Naive B cell (primary cell): ENCODE measurements at regions not wholly inside any gene's neighbourhood (a gene's known extent, or its start where the extent isn't known, plus 50 kb on each side); places are given as distances from the start of the nearest gene placed in this dataset.

Source experiments
- ATAC-seq, 2 donors: fragments of 150-1000 bp; cut with Tn5 transposase; 2 replicates each; pipeline ENCODE4 v1.10.0; 2021; ENCODE audit warnings: low read depth in 2 of 2, mild to moderate bottlenecking in 2 of 2, moderate library complexity in 2 of 2
- DNase-seq: peaks from one replicate; pipeline ENCODE4 v3.0.0; 2022
- H3K27ac Mint-ChIP-seq, 6 donors: one replicate each; pipeline ENCODE4 v1.8.0; 2020 to 2022; ENCODE audit warnings: mild to moderate bottlenecking in 6 of 6, mixed read lengths in 6 of 6, moderate library complexity in 5 of 6, inconsistent platforms in 2 of 6
- H3K27me3 Mint-ChIP-seq, 3 donors: one replicate each; pipeline ENCODE4 v1.8.0; 2021 to 2022; ENCODE audit warnings: mixed read lengths in 3 of 3, mild to moderate bottlenecking in 1 of 3
- H3K36me3 Mint-ChIP-seq, 2 donors: one replicate each; pipeline ENCODE4 v1.8.0; 2020 to 2022; ENCODE audit warnings: mixed read lengths in 2 of 2, inconsistent platforms in 1 of 2, mild to moderate bottlenecking in 1 of 2
- H3K4me1 Mint-ChIP-seq, 3 donors: one replicate each; pipeline ENCODE4 v1.8.0; 2020 to 2022; ENCODE audit warnings: mixed read lengths in 3 of 3, inconsistent platforms in 1 of 3, mild to moderate bottlenecking in 1 of 3, moderate library complexity in 1 of 3
- H3K4me3 Mint-ChIP-seq, 8 donors: one replicate each; pipeline ENCODE4 v1.8.0; 2020 to 2022; ENCODE audit warnings: mild to moderate bottlenecking in 8 of 8, mixed read lengths in 8 of 8, moderate library complexity in 8 of 8, inconsistent platforms in 2 of 8
- H3K9me3 Mint-ChIP-seq, 7 donors: one replicate each; pipeline ENCODE4 v1.8.0; 2020 to 2022; ENCODE audit warnings: mixed read lengths in 7 of 7, mild to moderate bottlenecking in 5 of 7, inconsistent platforms in 2 of 7, moderate library complexity in 1 of 7

- Mint-ChIP-seq H3K4me1 (peaks cover 8 to 30% (median 25%) of the 10 kb centered on the region in 3 donors), H3K27ac (peak overlapping the region in 2 of 6 donors; percentile 80 to 95), H3K9me3 (no peaks in the 10 kb centered on the region), H3K27me3 (peaks cover 4 to 11% (median 9%) of the 10 kb centered on the region in 3 donors), H3K4me3 (no peak overlapping the region), H3K36me3 (no peaks in the 10 kb centered on the region)
- DNase-seq (no peak), ATAC-seq (no peak)
Observed at GRCh38 chr10:6918305-6918704, 338.2 kb upstream of the PRKCQ start.

GRCh38 chr10:6917125-6917524, 337.0 kb upstream of the PRKCQ start:
- Mint-ChIP-seq H3K4me3 (no peak overlapping the region), H3K9me3 (no peaks in the 10 kb centered on the region), H3K4me1 (peaks cover 8 to 30% (median 25%) of the 10 kb centered on the region in 3 donors), H3K36me3 (no peaks in the 10 kb centered on the region), H3K27ac (no peak overlapping the region), H3K27me3 (peaks cover 4 to 11% (median 9%) of the 10 kb centered on the region in 3 donors)
- DNase-seq (no peak), ATAC-seq (no peak)

GRCh38 chr10:6916601-6917000, 336.5 kb upstream of the PRKCQ start:
- ATAC-seq (peak; percentile 73 to 85), DNase-seq (peak; percentile 46)
- Mint-ChIP-seq H3K4me1 (peaks cover 9 to 30% (median 25%) of the 10 kb centered on the region in 3 donors), H3K9me3 (no peaks in the 10 kb centered on the region), H3K36me3 (no peaks in the 10 kb centered on the region), H3K4me3 (no peak overlapping the region), H3K27ac (peak overlapping the region in 1 of 6 donors; percentile 51), H3K27me3 (peaks cover 4 to 12% (median 11%) of the 10 kb centered on the region in 3 donors)

GRCh38 chr10:6915307-6915706, 335.2 kb upstream of the PRKCQ start:
- Mint-ChIP-seq H3K9me3 (no peaks in the 10 kb centered on the region), H3K27me3 (peaks cover 4 to 14% (median 11%) of the 10 kb centered on the region in 3 donors), H3K27ac (no peak overlapping the region), H3K36me3 (no peaks in the 10 kb centered on the region), H3K4me1 (peaks cover 8 to 26% (median 22%) of the 10 kb centered on the region in 3 donors), H3K4me3 (no peak overlapping the region)
- no peak for ATAC-seq
- DNase-seq: no peak

- Mint-ChIP-seq H3K9me3 (peaks cover 0 to 5% (median 3%) of the 10 kb centered on the region in 7 donors), H3K27me3 (peaks cover 0 to 6% (median 2%) of the 10 kb centered on the region in 3 donors), H3K4me1 (peaks cover 2 to 12% (median 11%) of the 10 kb centered on the region in 3 donors), H3K36me3 (no peaks in the 10 kb centered on the region), H3K4me3 (no peak overlapping the region), H3K27ac (no peak overlapping the region)
- no peak for DNase-seq
- ATAC-seq: no peak
Observed at GRCh38 chr10:6912929-6913328, 332.9 kb upstream of the PRKCQ start.

GRCh38 chr10:6912424-6912823, 332.3 kb upstream of the PRKCQ start:
- Mint-ChIP-seq H3K36me3 (no peaks in the 10 kb centered on the region), H3K4me3 (no peak overlapping the region), H3K27ac (no peak overlapping the region), H3K27me3 (peaks cover 0 to 5% (median 0%) of the 10 kb centered on the region in 3 donors), H3K9me3 (peaks cover 0 to 5% (median 4%) of the 10 kb centered on the region in 7 donors), H3K4me1 (peaks cover 2 to 8% (median 7%) of the 10 kb centered on the region in 3 donors)
- DNase-seq (no peak), ATAC-seq (no peak)

- Mint-ChIP-seq H3K36me3 (no peaks in the 10 kb centered on the region), H3K4me3 (no peak overlapping the region), H3K27me3 (peaks cover 0 to 5% (median 0%) of the 10 kb centered on the region in 3 donors), H3K9me3 (peaks cover 0 to 6% (median 4%) of the 10 kb centered on the region in 7 donors), H3K4me1 (peaks cover 2 to 7% (median 7%) of the 10 kb centered on the region in 3 donors), H3K27ac (no peak overlapping the region)
- DNase-seq: no peak
- ATAC-seq: no peak
Observed at GRCh38 chr10:6912021-6912420, 331.9 kb upstream of the PRKCQ start.

- no peak for ATAC-seq
- peaks cover 0 to 13% (median 6%) of the 10 kb centered on the region in 7 donors for H3K9me3 Mint-ChIP-seq
- no peak overlapping the region for H3K27ac Mint-ChIP-seq
- H3K36me3 Mint-ChIP-seq: peaks cover 0 to 6% of the 10 kb centered on the region in 2 donors
- H3K27me3 Mint-ChIP-seq: peaks cover 0 to 11% (median 0%) of the 10 kb centered on the region in 3 donors
- DNase-seq: no peak
- peaks cover 0 to 2% (median 0%) of the 10 kb centered on the region in 3 donors for H3K4me1 Mint-ChIP-seq
- H3K4me3 Mint-ChIP-seq: no peak overlapping the region
Observed at GRCh38 chr10:6909905-6910560, 330.0 kb upstream of the PRKCQ start.

- peaks cover 0 to 11% (median 0%) of the 10 kb centered on the region in 3 donors for H3K27me3 Mint-ChIP-seq
- peaks cover 0 to 2% (median 0%) of the 10 kb centered on the region in 3 donors for H3K4me1 Mint-ChIP-seq
- no peak overlapping the region for H3K27ac Mint-ChIP-seq
- DNase-seq: no peak
- no peak for ATAC-seq
- peaks cover 0 to 6% of the 10 kb centered on the region in 2 donors for H3K36me3 Mint-ChIP-seq
- no peak overlapping the region for H3K4me3 Mint-ChIP-seq
- H3K9me3 Mint-ChIP-seq: peaks cover 2 to 21% (median 8%) of the 10 kb centered on the region in 7 donors
Observed at GRCh38 chr10:6907877-6908530, 327.9 kb upstream of the PRKCQ start.

- H3K27me3 Mint-ChIP-seq: peaks cover 0 to 14% (median 0%) of the 10 kb centered on the region in 3 donors
- no peaks in the 10 kb centered on the region for H3K9me3 Mint-ChIP-seq
- no peak overlapping the region for H3K4me3 Mint-ChIP-seq
- H3K27ac Mint-ChIP-seq: no peak overlapping the region
- no peaks in the 10 kb centered on the region for H3K36me3 Mint-ChIP-seq
- DNase-seq (no peak), ATAC-seq (no peak)
- H3K4me1 Mint-ChIP-seq: no peaks in the 10 kb centered on the region
Observed at GRCh38 chr10:6894405-6894804, 314.3 kb upstream of the PRKCQ start.

- H3K9me3 Mint-ChIP-seq: no peaks in the 10 kb centered on the region
- no peaks in the 10 kb centered on the region for H3K4me1 Mint-ChIP-seq
- H3K36me3 Mint-ChIP-seq: no peaks in the 10 kb centered on the region
- H3K4me3 Mint-ChIP-seq: peak overlapping the region in 1 of 8 donors; percentile 34
- DNase-seq: no peak
- no peak overlapping the region for H3K27ac Mint-ChIP-seq
- peaks cover 0 to 14% (median 0%) of the 10 kb centered on the region in 3 donors for H3K27me3 Mint-ChIP-seq
- no peak for ATAC-seq
Observed at GRCh38 chr10:6892864-6893263, 312.8 kb upstream of the PRKCQ start.

- no peaks in the 10 kb centered on the region for H3K9me3 Mint-ChIP-seq
- H3K4me3 Mint-ChIP-seq: no peak overlapping the region
- H3K4me1 Mint-ChIP-seq: no peaks in the 10 kb centered on the region
- ATAC-seq: no peak
- no peaks in the 10 kb centered on the region for H3K36me3 Mint-ChIP-seq
- H3K27ac Mint-ChIP-seq: no peak overlapping the region
- H3K27me3 Mint-ChIP-seq: peaks cover 0 to 14% (median 0%) of the 10 kb centered on the region in 3 donors
- DNase-seq: no peak
Observed at GRCh38 chr10:6891924-6892323, 311.8 kb upstream of the PRKCQ start.

- Mint-ChIP-seq H3K4me3 (no peak overlapping the region), H3K27ac (no peak overlapping the region), H3K36me3 (no peaks in the 10 kb centered on the region), H3K9me3 (no peaks in the 10 kb centered on the region), H3K27me3 (peaks cover 0 to 14% (median 0%) of the 10 kb centered on the region in 3 donors), H3K4me1 (peaks cover 4 to 8% (median 7%) of the 10 kb centered on the region in 3 donors)
- DNase-seq (no peak), ATAC-seq (no peak)
Observed at GRCh38 chr10:6889718-6890117, 309.6 kb upstream of the PRKCQ start.

GRCh38 chr10:6888434-6888833, 308.4 kb upstream of the PRKCQ start:
- Mint-ChIP-seq H3K4me1 (peaks cover 9 to 15% (median 15%) of the 10 kb centered on the region in 3 donors), H3K9me3 (peaks cover 0 to 3% (median 0%) of the 10 kb centered on the region in 7 donors)

More at GRCh38 chr10:6888434-6888833, 308.4 kb upstream of the PRKCQ start:
- no peak for ATAC-seq
- H3K4me3 Mint-ChIP-seq: no peak overlapping the region
- H3K27me3 Mint-ChIP-seq: peaks cover 0 to 9% (median 0%) of the 10 kb centered on the region in 3 donors
- DNase-seq: no peak
- H3K27ac Mint-ChIP-seq: no peak overlapping the region
- no peaks in the 10 kb centered on the region for H3K36me3 Mint-ChIP-seq
